ENCODE measurements at regions not wholly inside any gene's neighbourhood (a gene's known extent, or its start where the extent isn't known, plus 50 kb on each side); places are given as distances from the start of the nearest gene placed in this dataset.

DNA sequence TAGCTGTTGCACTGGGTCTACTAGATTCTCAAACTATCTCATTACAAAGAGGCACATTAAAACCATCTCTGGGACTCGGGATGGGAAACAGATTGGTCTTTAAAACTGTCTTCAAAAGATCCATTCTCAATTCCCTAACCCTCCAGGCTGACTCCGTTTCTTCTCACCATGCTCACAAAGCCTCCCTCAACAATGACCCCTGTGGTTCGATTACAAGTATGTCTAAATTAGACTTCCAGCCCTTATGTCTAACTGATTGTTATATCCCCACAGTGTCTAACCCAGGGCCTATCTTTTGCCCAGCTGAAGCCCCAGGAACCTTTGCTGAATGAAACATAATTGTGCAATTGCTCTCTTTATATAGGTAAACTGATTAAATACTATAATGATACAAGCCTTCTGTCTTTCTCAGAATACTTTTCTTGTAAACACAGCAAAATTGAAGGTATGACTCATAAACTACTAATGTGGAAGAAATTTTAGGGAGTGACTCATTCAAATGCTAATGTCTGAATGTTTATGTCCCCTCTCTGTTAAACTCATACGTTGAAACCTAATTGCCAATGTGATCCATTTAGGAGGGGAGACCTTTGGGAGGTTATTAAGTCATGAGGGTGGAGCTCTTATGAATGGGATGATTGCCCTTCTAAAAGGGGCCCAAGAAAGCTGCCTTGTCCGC is 65.6 kb upstream of the DAB1 start:
- TF ChIP-seq, protein P1, sequence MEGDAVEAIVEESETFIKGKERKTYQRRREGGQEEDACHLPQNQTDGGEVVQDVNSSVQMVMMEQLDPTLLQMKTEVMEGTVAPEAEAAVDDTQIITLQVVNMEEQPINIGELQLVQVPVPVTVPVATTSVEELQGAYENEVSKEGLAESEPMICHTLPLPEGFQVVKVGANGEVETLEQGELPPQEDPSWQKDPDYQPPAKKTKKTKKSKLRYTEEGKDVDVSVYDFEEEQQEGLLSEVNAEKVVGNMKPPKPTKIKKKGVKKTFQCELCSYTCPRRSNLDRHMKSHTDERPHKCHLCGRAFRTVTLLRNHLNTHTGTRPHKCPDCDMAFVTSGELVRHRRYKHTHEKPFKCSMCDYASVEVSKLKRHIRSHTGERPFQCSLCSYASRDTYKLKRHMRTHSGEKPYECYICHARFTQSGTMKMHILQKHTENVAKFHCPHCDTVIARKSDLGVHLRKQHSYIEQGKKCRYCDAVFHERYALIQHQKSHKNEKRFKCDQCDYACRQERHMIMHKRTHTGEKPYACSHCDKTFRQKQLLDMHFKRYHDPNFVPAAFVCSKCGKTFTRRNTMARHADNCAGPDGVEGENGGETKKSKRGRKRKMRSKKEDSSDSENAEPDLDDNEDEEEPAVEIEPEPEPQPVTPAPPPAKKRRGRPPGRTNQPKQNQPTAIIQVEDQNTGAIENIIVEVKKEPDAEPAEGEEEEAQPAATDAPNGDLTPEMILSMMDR (conservative IDR thresholded peaks at IDR 0.05; ENCODE audit: low read depth, low read length) = no peak
- TF ChIP-seq EZH2 (IDR thresholded peaks at IDR 0.05; ENCODE audit: low read length, unreplicated experiment) = no peak
- TF ChIP-seq EZH2phosphoT487 (IDR thresholded peaks at IDR 0.05; ENCODE audit: borderline replicate concordance, low read length) = no peak

Data from PC-3 (cell line).